ENCODE measurements at regions not wholly inside any gene's neighbourhood (a gene's known extent, or its start where the extent isn't known, plus 50 kb on each side); places are given as distances from the start of the nearest gene placed in this dataset.
"Not testable (repeated sequence)": the region's sequence is repeated elsewhere in the genome, so short reads cannot be mapped to it uniquely, and the experiment has no call there.

GRCh38 chrX:896256-896655 is 265.7 kb downstream of the SHOX start:
- no peak for DNase-seq (ENCODE audit: low spot score)

- DNase-seq (ENCODE audit: low spot score), result no peak
Measured at GRCh38 chrX:889966-890651, 259.5 kb downstream of the SHOX start.

- not testable (repeated sequence) for DNase-seq (ENCODE audit: low spot score)
Measured at GRCh38 chrX:887724-888123, 257.1 kb downstream of the SHOX start.

- no peak for DNase-seq (ENCODE audit: low spot score)
Measured at GRCh38 chrX:883588-883987, 253.0 kb downstream of the SHOX start.

- DNase-seq (ENCODE audit: low spot score), result not testable (repeated sequence)
Measured at GRCh38 chrX:879756-880698, 249.4 kb downstream of the SHOX start.

- DNase-seq (ENCODE audit: low spot score), result no peak
Measured at GRCh38 chrX:874061-874460, 243.5 kb downstream of the SHOX start.

- DNase-seq (ENCODE audit: low spot score), result no peak
Measured at GRCh38 chrX:873016-873415, 242.4 kb downstream of the SHOX start.

- no peak for DNase-seq (ENCODE audit: low spot score)
Measured at GRCh38 chrX:872090-872489, 241.5 kb downstream of the SHOX start.

GRCh38 chrX:871626-872025 is 241.0 kb downstream of the SHOX start:
- DNase-seq (ENCODE audit: low spot score), result no peak

GRCh38 chrX:867966-868647 is 237.5 kb downstream of the SHOX start:
- no peak for DNase-seq (ENCODE audit: low spot score)

GRCh38 chrX:867502-867901 is 236.9 kb downstream of the SHOX start:
- no peak for DNase-seq (ENCODE audit: low spot score)

GRCh38 chrX:866441-866990 is 235.9 kb downstream of the SHOX start:
- DNase-seq (ENCODE audit: low spot score), result no peak

GRCh38 chrX:865422-865821 is 234.8 kb downstream of the SHOX start:
- DNase-seq (ENCODE audit: low spot score), result no peak

- DNase-seq (ENCODE audit: low spot score), result no peak
Measured at GRCh38 chrX:861921-862320, 231.3 kb downstream of the SHOX start.

- DNase-seq (ENCODE audit: low spot score), result no peak
Measured at GRCh38 chrX:861340-861890, 230.8 kb downstream of the SHOX start.

GRCh38 chrX:859329-859728 is 228.7 kb downstream of the SHOX start:
- no peak for DNase-seq (ENCODE audit: low spot score)

- no peak for DNase-seq (ENCODE audit: low spot score)
Measured at GRCh38 chrX:858542-859078, 228.0 kb downstream of the SHOX start.

GRCh38 chrX:857376-857775 is 226.8 kb downstream of the SHOX start:
- DNase-seq (ENCODE audit: low spot score), result no peak

GRCh38 chrX:856566-857290 is 226.1 kb downstream of the SHOX start:
- no peak for DNase-seq (ENCODE audit: low spot score)

- no peak for DNase-seq (ENCODE audit: low spot score)
Measured at GRCh38 chrX:853304-853703, 222.7 kb downstream of the SHOX start.

GRCh38 chrX:850471-850916 is 219.9 kb downstream of the SHOX start:
- no peak for DNase-seq (ENCODE audit: low spot score)

All from GM03348 (cell line).